BE2C (cell line): ENCODE measurements at regions not wholly inside any gene's neighbourhood (a gene's known extent, or its start where the extent isn't known, plus 50 kb on each side); places are given as distances from the start of the nearest gene placed in this dataset.

Experiments
- DNase-seq: peaks from one replicate; pipeline ENCODE4 v3.0.0-alpha.2; 2020
- H3K27me3 ChIP-seq: fragments of 250-450 bp; sonication (Bioruptor Pico); 2 replicates; pipeline ENCODE4 v1.5.1; 2020; ENCODE audit warnings: mild to moderate bottlenecking
- H3K36me3 ChIP-seq: fragments of 250-450 bp; sonication (Bioruptor Pico); 2 replicates; pipeline ENCODE4 v1.5.1; 2020; ENCODE audit warnings: mild to moderate bottlenecking
- H3K4me1 ChIP-seq: fragments of 250-450 bp; sonication (Bioruptor Pico); 2 replicates; pipeline ENCODE4 v1.5.1; 2020
- H3K4me3 ChIP-seq: 2 replicates; pipeline ENCODE4 v1.5.1; 2011; ENCODE audit warnings: low read depth, low read length
- H3K9me3 ChIP-seq: fragments of 250-450 bp; sonication (Bioruptor Pico); 2 replicates; pipeline ENCODE4 v1.5.1; 2020
- CTCF ChIP-seq: IDR thresholded peaks from 2 replicates; pipeline ENCODE4 v1.5.1; 2012; ENCODE audit warnings: mild to moderate bottlenecking, low read depth, low read length

GRCh38 chr5:123914333-123914732, 402.4 kb downstream of the CSNK1G3 start:
- H3K36me3 ChIP-seq = no peaks in the 10 kb centered on the region
- H3K27me3 ChIP-seq = no peaks in the 10 kb centered on the region
- H3K4me3 ChIP-seq = no peak overlapping the region
- TF ChIP-seq CTCF = no peak
- no peak for DNase-seq
- no peaks in the 10 kb centered on the region for H3K9me3 ChIP-seq
- no peaks in the 10 kb centered on the region for H3K4me1 ChIP-seq

GRCh38 chr5:123907349-123907748, 395.4 kb downstream of the CSNK1G3 start:
- no peaks in the 10 kb centered on the region for H3K4me1 ChIP-seq
- H3K27me3 ChIP-seq = no peaks in the 10 kb centered on the region
- no peaks in the 10 kb centered on the region for H3K9me3 ChIP-seq
- no peak for TF ChIP-seq CTCF
- no peak for DNase-seq
- H3K36me3 ChIP-seq = no peaks in the 10 kb centered on the region
- H3K4me3 ChIP-seq = no peak overlapping the region

GRCh38 chr5:123906698-123907295, 394.8 kb downstream of the CSNK1G3 start:
- no peak for TF ChIP-seq CTCF
- Histone ChIP-seq H3K9me3 (no peaks in the 10 kb centered on the region), H3K27me3 (no peaks in the 10 kb centered on the region), H3K4me3 (no peak overlapping the region), H3K36me3 (no peaks in the 10 kb centered on the region), H3K4me1 (no peaks in the 10 kb centered on the region)
- no peak for DNase-seq

- H3K4me3 ChIP-seq = no peak overlapping the region
- H3K27me3 ChIP-seq = no peaks in the 10 kb centered on the region
- no peak for TF ChIP-seq CTCF
- H3K4me1 ChIP-seq = peaks cover 15% of the 10 kb centered on the region
- no peak for DNase-seq
- H3K36me3 ChIP-seq = no peaks in the 10 kb centered on the region
- no peaks in the 10 kb centered on the region for H3K9me3 ChIP-seq
Observed at GRCh38 chr5:123885081-123885480, 373.1 kb downstream of the CSNK1G3 start.

DNA sequence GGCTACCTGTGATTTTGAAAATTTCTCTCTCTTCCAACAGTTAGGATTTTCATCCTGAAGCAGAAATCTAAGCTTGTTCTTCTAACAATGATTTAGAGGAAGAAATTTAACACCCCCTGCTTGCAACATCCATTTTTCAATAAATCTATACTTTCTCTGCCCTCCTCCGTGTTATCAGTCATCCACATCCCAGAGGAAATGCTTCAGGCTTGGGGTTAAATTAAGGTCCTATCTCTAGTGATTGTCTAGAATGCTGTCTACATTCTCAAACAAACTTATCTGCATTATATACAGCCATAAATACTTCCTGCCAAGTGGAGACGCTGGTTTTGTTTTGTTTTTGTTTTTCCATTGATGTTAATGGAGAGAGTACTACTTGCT, 371.0 kb downstream of the CSNK1G3 start:
- H3K36me3 ChIP-seq = no peaks in the 10 kb centered on the region
- peaks cover 15% of the 10 kb centered on the region for H3K4me1 ChIP-seq
- peak overlapping the region; percentile 44 for H3K4me3 ChIP-seq
- no peaks in the 10 kb centered on the region for H3K27me3 ChIP-seq
- H3K9me3 ChIP-seq = no peaks in the 10 kb centered on the region
- no peak for DNase-seq
- no peak for TF ChIP-seq CTCF

GRCh38 chr5:123882319-123882964, 370.5 kb downstream of the CSNK1G3 start:
- Histone ChIP-seq H3K4me3 (peak overlapping the region; percentile 44), H3K9me3 (no peaks in the 10 kb centered on the region), H3K4me1 (peaks cover 15% of the 10 kb centered on the region), H3K27me3 (no peaks in the 10 kb centered on the region), H3K36me3 (no peaks in the 10 kb centered on the region)
- TF ChIP-seq CTCF = no peak
- no peak for DNase-seq
